ENCODE measurements at regions not wholly inside any gene's neighbourhood (a gene's known extent, or its start where the extent isn't known, plus 50 kb on each side); places are given as distances from the start of the nearest gene placed in this dataset.
"Not testable (repeated sequence)": the region's sequence is repeated elsewhere in the genome, so short reads cannot be mapped to it uniquely, and the experiment has no call there.

GRCh38 chr12:9325471-9325870, 117.3 kb upstream of the PZP start:
- H3K36me3 Mint-ChIP-seq (ENCODE audit: low read depth), result no peaks in the 10 kb centered on the region
- H3K4me1 Mint-ChIP-seq (ENCODE audit: low read depth), result no peaks in the 10 kb centered on the region
- TF ChIP-seq CTCF (IDR thresholded peaks at IDR 0.05), result no peak
- H3K27ac Mint-ChIP-seq, result no peak overlapping the region
- H3K4me3 Mint-ChIP-seq, result no peak overlapping the region
- no peaks in the 10 kb centered on the region for H3K9me3 Mint-ChIP-seq
- DNase-seq, result no peak
- H3K27me3 Mint-ChIP-seq (ENCODE audit: insufficient read depth), result peaks cover 18% of the 10 kb centered on the region

GRCh38 chr12:9324782-9325181, 116.6 kb upstream of the PZP start:
- Mint-ChIP-seq H3K36me3 (ENCODE audit: low read depth) (no peaks in the 10 kb centered on the region), H3K4me1 (ENCODE audit: low read depth) (no peaks in the 10 kb centered on the region)

GRCh38 chr12:9323144-9323681, 115.0 kb upstream of the PZP start:
- no peaks in the 10 kb centered on the region for H3K36me3 Mint-ChIP-seq (ENCODE audit: low read depth)
- no peak overlapping the region for H3K27ac Mint-ChIP-seq
- H3K4me1 Mint-ChIP-seq (ENCODE audit: low read depth), result no peaks in the 10 kb centered on the region
- H3K4me3 Mint-ChIP-seq, result no peak overlapping the region
- no peaks in the 10 kb centered on the region for H3K9me3 Mint-ChIP-seq
- H3K27me3 Mint-ChIP-seq (ENCODE audit: insufficient read depth), result peaks cover 29% of the 10 kb centered on the region
- no peak for DNase-seq
- no peak for TF ChIP-seq CTCF (IDR thresholded peaks at IDR 0.05)

More at GRCh38 chr12:9324782-9325181, 116.6 kb upstream of the PZP start:
- DNase-seq, result no peak
- Mint-ChIP-seq H3K27ac (no peak overlapping the region), H3K9me3 (no peaks in the 10 kb centered on the region), H3K27me3 (ENCODE audit: insufficient read depth) (peaks cover 22% of the 10 kb centered on the region), H3K4me3 (no peak overlapping the region)
- no peak for TF ChIP-seq CTCF (IDR thresholded peaks at IDR 0.05)

GRCh38 chr12:9319842-9320173, 111.6 kb upstream of the PZP start:
- Mint-ChIP-seq H3K4me3 (no peak overlapping the region), H3K27ac (no peak overlapping the region), H3K9me3 (no peaks in the 10 kb centered on the region), H3K4me1 (ENCODE audit: low read depth) (no peaks in the 10 kb centered on the region), H3K36me3 (ENCODE audit: low read depth) (no peaks in the 10 kb centered on the region), H3K27me3 (ENCODE audit: insufficient read depth) (peaks cover 28% of the 10 kb centered on the region)
- no peak for TF ChIP-seq CTCF (IDR thresholded peaks at IDR 0.05)
- no peak for DNase-seq

- Mint-ChIP-seq H3K4me1 (ENCODE audit: low read depth) (no peaks in the 10 kb centered on the region), H3K4me3 (no peak overlapping the region), H3K36me3 (ENCODE audit: low read depth) (no peaks in the 10 kb centered on the region), H3K27me3 (ENCODE audit: insufficient read depth) (peaks cover 24% of the 10 kb centered on the region), H3K9me3 (no peaks in the 10 kb centered on the region), H3K27ac (no peak overlapping the region)
- no peak for DNase-seq
- TF ChIP-seq CTCF (IDR thresholded peaks at IDR 0.05), result no peak
Observed at GRCh38 chr12:9319044-9319841, 111.0 kb upstream of the PZP start.

GRCh38 chr12:9313479-9313878, 105.3 kb upstream of the PZP start:
- not testable (repeated sequence) for H3K4me3 Mint-ChIP-seq; H3K27me3 Mint-ChIP-seq (ENCODE audit: insufficient read depth); H3K4me1 Mint-ChIP-seq (ENCODE audit: low read depth); DNase-seq; H3K9me3 Mint-ChIP-seq; H3K36me3 Mint-ChIP-seq (ENCODE audit: low read depth); H3K27ac Mint-ChIP-seq

GRCh38 chr12:9312406-9313392, 104.5 kb upstream of the PZP start:
- H3K4me3 Mint-ChIP-seq; H3K27me3 Mint-ChIP-seq (ENCODE audit: insufficient read depth); H3K27ac Mint-ChIP-seq; H3K9me3 Mint-ChIP-seq; DNase-seq; H3K4me1 Mint-ChIP-seq (ENCODE audit: low read depth); H3K36me3 Mint-ChIP-seq (ENCODE audit: low read depth): not testable (repeated sequence)

GRCh38 chr12:9311454-9311853, 103.3 kb upstream of the PZP start:
- not testable (repeated sequence) for H3K27ac Mint-ChIP-seq; H3K4me3 Mint-ChIP-seq; H3K9me3 Mint-ChIP-seq; H3K4me1 Mint-ChIP-seq (ENCODE audit: low read depth); H3K36me3 Mint-ChIP-seq (ENCODE audit: low read depth); DNase-seq; H3K27me3 Mint-ChIP-seq (ENCODE audit: insufficient read depth)
